K562 (cell line): ENCODE measurements at regions not wholly inside any gene's neighbourhood (a gene's known extent, or its start where the extent isn't known, plus 50 kb on each side); places are given as distances from the start of the nearest gene placed in this dataset.
A peak's percentile ranks its signal among the peaks of the same experiment; 100 is the strongest.

Source experiments
- ATAC-seq: fragments of 200-7000 bp; cut with Tn5 transposase; 3 replicates; pipeline ENCODE4 v1.9.1; 2020; ENCODE audit warnings: moderate library complexity
- BruUV-seq: library from RNA; stranded (reverse); fragments of 400-500 nt; replicated peaks from 2 replicates; lab custom pipeline; 2021; lab: Mats Ljungman, UMichigan
- CTCF ChIA-PET: fragments of 300-600 bp; formaldehyde crosslinking; extraction: SDS; loops from one replicate; lab custom pipeline; 2021; ENCODE audit warnings: low intra/inter-chr PET ratio; lab: Yijun Ruan, JAX
- POLR2A ChIA-PET: fragments of 300-600, 350-650 bp; sonication (Branson Sonifier 250); formaldehyde crosslinking; extraction: SDS; loops from one replicate; lab custom pipeline; 2021; ENCODE audit warnings: antibody characterized with exemption, inconsistent platforms; lab: Yijun Ruan, JAX
- DNase-seq, 4 experiments: peaks; one replicate each; pipeline versions ENCODE4 v3.0.0 to v3.0.0-alpha.2; 2011 to 2018; ENCODE audit warnings: low spot score in 3 of 4, mixed read lengths in 3 of 4; ENCODE audit errors: extremely low read depth in 1 of 4
- FAIRE-seq: peaks from 2 replicates; lab custom pipeline; 2011; peaks lifted over from hg19 to GRCh38; lab: Jason Lieb, UNC
- H2AFZ ChIP-seq: 2 replicates; pipeline ENCODE4 v1.6.0; 2011; ENCODE audit warnings: low read depth, low read length, control low read depth, inconsistent platforms
- H3K27ac ChIP-seq: fragments of 200-600 bp; 3 replicates; pipeline ENCODE4 v1.8.0; 2011; ENCODE audit warnings: low read depth, mild to moderate bottlenecking, control low read depth, inconsistent platforms, low read length, moderate library complexity, mixed read lengths; ENCODE audit errors: extremely low read depth
- H3K27me3 ChIP-seq, 2 experiments: fragments of 300-600 bp in 1 of 2; 2 replicates in 1 of 2; 3 replicates in 1 of 2; pipeline versions ENCODE4 v1.6.0 to v1.8.0; 2011; ENCODE audit warnings: inconsistent platforms in 2 of 2, low read length in 2 of 2, mild to moderate bottlenecking in 1 of 2, mixed read lengths in 1 of 2, moderate library complexity in 1 of 2; ENCODE audit not compliant: control insufficient read depth in 2 of 2, insufficient read depth in 2 of 2
- H3K36me3 ChIP-seq: fragments of 300-600 bp; 3 replicates; pipeline ENCODE4 v1.8.0; 2011; ENCODE audit warnings: mild to moderate bottlenecking, low read length, inconsistent platforms; ENCODE audit not compliant: control insufficient read depth, insufficient read depth
- H3K4me1 ChIP-seq, 2 experiments: fragments of 200-600 bp in 1 of 2; replicated peaks in 1 of 2; 2 replicates in 1 of 2; 3 replicates in 1 of 2; pipeline versions ENCODE4 v1.5.1 to v1.8.0; 2011; ENCODE audit warnings: inconsistent platforms in 2 of 2, low read length in 2 of 2, mild to moderate bottlenecking in 1 of 2, mixed read lengths in 1 of 2, moderate library complexity in 1 of 2; ENCODE audit not compliant: control insufficient read depth in 2 of 2, insufficient read depth in 2 of 2
- H3K4me2 ChIP-seq: 2 replicates; pipeline ENCODE4 v1.6.1; 2011; ENCODE audit warnings: low read length, control low read depth, inconsistent platforms, mixed read lengths; ENCODE audit not compliant: insufficient read depth
- H3K4me3 ChIP-seq: fragments of 200-600 bp; sonication (generic), shearing (Covaris generic); 2 replicates; pipeline ENCODE4 v1.5.1; 2016; ENCODE audit warnings: control low read depth, inconsistent platforms
- H3K79me2 ChIP-seq: fragments of 200-600 bp; 3 replicates; pipeline ENCODE4 v1.8.0; 2011; ENCODE audit warnings: low read length, inconsistent platforms; ENCODE audit not compliant: control insufficient read depth, insufficient read depth
- H3K9ac ChIP-seq, 2 experiments: 2 replicates each; pipeline versions ENCODE4 v1.6.0 to v1.6.1; 2011; ENCODE audit warnings: low read depth in 2 of 2, low read length in 2 of 2, control low read depth in 1 of 2, inconsistent platforms in 1 of 2, mild to moderate bottlenecking in 1 of 2, mixed read lengths in 1 of 2; ENCODE audit not compliant: insufficient read depth in 1 of 2
- H3K9me1 ChIP-seq: one replicate; pipeline ENCODE4 v1.6.0; 2011; ENCODE audit warnings: inconsistent platforms, mild to moderate bottlenecking, low read length, moderate library complexity; ENCODE audit not compliant: control insufficient read depth, insufficient read depth
- H3K9me3 ChIP-seq: replicated peaks from 2 replicates; pipeline ENCODE4 v1.5.1; 2011; ENCODE audit warnings: low read depth, low read length, inconsistent platforms; ENCODE audit not compliant: control insufficient read depth, insufficient read depth
- H4K20me1 ChIP-seq: replicated peaks from 2 replicates; pipeline ENCODE4 v1.6.1; 2011; ENCODE audit warnings: low read length, inconsistent platforms, mixed read lengths; ENCODE audit not compliant: control insufficient read depth, insufficient read depth
- CREB1 ChIP-seq, 2 experiments: sonication (generic) in 1 of 2; formaldehyde crosslinking in 1 of 2; IDR thresholded peaks; 2 replicates each; pipeline versions ENCODE4 v1.6.1 to v1.8.0; 2012 to 2022; ENCODE audit warnings: inconsistent platforms in 1 of 2, mild to moderate bottlenecking in 1 of 2, missing genetic modification reagents in 1 of 2, moderate library complexity in 1 of 2
- CTCF ChIP-seq, 3 experiments: IDR thresholded peaks in 2 of 3; conservative IDR thresholded peaks in 1 of 3; 2 replicates each; pipeline ENCODE4 v1.5.1; 2011 to 2012; ENCODE audit warnings: low read length in 3 of 3, mild to moderate bottlenecking in 3 of 3, control low read depth in 2 of 3, improper control_type of control experiment in 1 of 3, inconsistent platforms in 1 of 3, low read depth in 1 of 3, mixed read lengths in 1 of 3, moderate library complexity in 1 of 3; ENCODE audit not compliant: insufficient read depth in 2 of 3
- MYC ChIP-seq, 2 experiments: fragments of 250-450 bp in 1 of 2; sonication (Bioruptor Pico) in 1 of 2; IDR thresholded peaks; 2 replicates each; pipeline versions ENCODE4 v1.5.1 to v1.6.1; 2012 to 2021; ENCODE audit warnings: low read depth in 2 of 2, borderline replicate concordance in 1 of 2, improper control_type of control experiment in 1 of 2, low read length in 1 of 2, mild to moderate bottlenecking in 1 of 2, moderate library complexity in 1 of 2
- TAF9B ChIP-seq: fragments of 450-650 bp; IDR thresholded peaks from 2 replicates; pipeline ENCODE4 v1.6.1; 2018; ENCODE audit warnings: mild to moderate bottlenecking; ENCODE audit not compliant: partially characterized antibody
- TFAP4 ChIP-seq: sonication (generic); formaldehyde crosslinking; IDR thresholded peaks from 2 replicates; pipeline ENCODE4 v1.8.0; 2022; ENCODE audit warnings: missing genetic modification reagents, mild to moderate bottlenecking, moderate library complexity, borderline replicate concordance
- YY1 ChIP-seq, 3 experiments: IDR thresholded peaks; 2 replicates each; pipeline ENCODE4 v1.6.1; 2011; ENCODE audit warnings: low read length in 2 of 3, mild to moderate bottlenecking in 2 of 3, moderate library complexity in 2 of 3, borderline replicate concordance in 1 of 3, control low read depth in 1 of 3, low read depth in 1 of 3; ENCODE audit not compliant: insufficient read depth in 3 of 3, insufficient replicate concordance in 2 of 3, control insufficient read depth in 1 of 3, insufficient read length in 1 of 3; ENCODE audit errors: extremely low read depth in 1 of 3
- ZNF143 ChIP-seq: sonication (generic); formaldehyde crosslinking; IDR thresholded peaks from 2 replicates; pipeline ENCODE4 v1.9.0; 2022; ENCODE audit warnings: mild to moderate bottlenecking, missing genetic modification reagents
- ZNF512 ChIP-seq: IDR thresholded peaks from 2 replicates; pipeline ENCODE4 v1.6.1; 2016; ENCODE audit warnings: missing genetic modification characterization, missing compliant biosample characterization
- ZNF609 ChIP-seq: sonication (generic); formaldehyde crosslinking; IDR thresholded peaks from 2 replicates; pipeline ENCODE4 v1.8.1; 2023; ENCODE audit warnings: missing genetic modification reagents, mild to moderate bottlenecking, borderline replicate concordance
- WGBS: fragments of 100-300 bp; shearing (Covaris generic); methylation state at CpG from one replicate; pipeline ENCODE4 v1.1.6; 2016; ENCODE audit warnings: low coverage, mixed read lengths; ENCODE audit not compliant: insufficient coverage; ENCODE audit errors: missing lambda C conversion rate; 5-methylcytosine and 5-hydroxymethylcytosine counted together
- in situ Hi-C: fragments of 300-500 bp; cut with MboI; formaldehyde crosslinking; loops from 4 replicates; pipeline ENCODE4 v1.15.0; 2018; ENCODE audit warnings: inconsistent platforms, mixed read lengths
- intact Hi-C: fragments of 100-400 bp; cut with micrococcal nuclease; formaldehyde crosslinking; loops from 2 replicates; pipeline ENCODE4 v1.14.2; 2022

- no peak for TF ChIP-seq ZNF512 (tag)
These were observed 133.9 kb upstream of the GHITM start (continued) for GRCh38 chr10:84005403-84005802.

GRCh38 chr10:84007482-84007881 is 131.8 kb upstream of the GHITM start:
- intact Hi-C loops = no loop called here
- Histone ChIP-seq H3K4me1 (no peaks in the 10 kb centered on the region), H3K9me3 (no peaks in the 10 kb centered on the region), H3K9me1 (no peaks in the 10 kb centered on the region), H3K9ac (no peak overlapping the region), H3K27me3 (no peaks in the 10 kb centered on the region), H3K27ac (no peak overlapping the region), H3K4me3 (no peak overlapping the region), H2AFZ (no peak overlapping the region), H3K79me2 (no peaks in the 10 kb centered on the region), H4K20me1 (no peaks in the 10 kb centered on the region), H3K4me2 (no peak overlapping the region), H3K36me3 (no peaks in the 10 kb centered on the region)
- 4% methylated on average over 5 of the region's 5 CpGs for WGBS
- ATAC-seq (no peak), FAIRE-seq (no peak), DNase-seq (no peak)
- in situ Hi-C loops = no loop called here
- ChIA-PET POLR2A (interaction anchor here (0.6 kb wide), 1 partner anchor 9 kb away, joined by 3 read pairs; no protein-coding TSS in a partner anchor), CTCF (no interaction called here)
- no TSS peak for BruUV-seq
- TF ChIP-seq MYC (IDR thresholded peaks at IDR 0.05; ENCODE audit: low read depth, low read length) (0 out of 2 replicates have a peak, but pooled peaks have one; percentile 30), MYC (CRISPR knock-in tag; IDR thresholded peaks at IDR 0.05; ENCODE audit: borderline replicate concordance, low read depth) (no peak), CREB1 (IDR thresholded peaks at IDR 0.05) (no peak), CREB1 (CRISPR knock-in tag; IDR thresholded peaks at IDR 0.05) (no peak), ZNF609 (no peak), CTCF (IDR thresholded peaks at IDR 0.05 in 2 of 3, conservative IDR thresholded peaks at IDR 0.05 in 1 of 3; ENCODE audit: insufficient read depth in 2 of 3, low read depth in 1 of 3, low read length in 3 of 3) (no peak), ZNF143 (CRISPR knock-in tag) (no peak), YY1 (IDR thresholded peaks at IDR 0.05; ENCODE audit: borderline replicate concordance in 1 of 3, control insufficient read depth in 1 of 3, extremely low read depth in 1 of 3, insufficient read depth in 3 of 3, insufficient read length in 1 of 3, insufficient replicate concordance in 2 of 3, low read depth in 1 of 3, low read length in 2 of 3) (no peak), TAF9B (no peak), TFAP4 (CRISPR knock-in tag) (no peak)
